ENCODE measurements at regions not wholly inside any gene's neighbourhood (a gene's known extent, or its start where the extent isn't known, plus 50 kb on each side); places are given as distances from the start of the nearest gene placed in this dataset.

DNA sequence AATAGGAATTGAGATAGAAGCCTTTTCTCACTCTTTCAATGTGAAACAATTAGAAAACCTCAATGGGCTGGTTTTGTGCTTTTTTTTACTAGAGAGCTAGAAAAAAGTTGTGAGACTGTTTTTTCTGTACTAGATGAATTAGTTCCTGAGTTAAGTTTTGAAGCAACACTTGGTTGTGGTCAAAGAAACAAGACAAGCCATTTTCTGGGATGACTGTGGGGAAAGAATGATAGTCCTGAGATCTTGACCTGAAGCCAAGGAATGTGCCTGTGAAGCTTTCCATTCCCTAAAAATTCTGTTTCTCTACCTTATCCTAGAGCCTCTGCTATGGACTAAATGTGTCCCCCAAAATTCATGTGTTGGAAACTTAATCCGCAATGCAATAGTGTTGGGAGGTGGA is 157.8 kb upstream of the TLL1 start:
- TF ChIP-seq ZFX (IDR thresholded peaks at IDR 0.05; ENCODE audit: borderline replicate concordance): no peak
- TF ChIP-seq, protein P1, sequence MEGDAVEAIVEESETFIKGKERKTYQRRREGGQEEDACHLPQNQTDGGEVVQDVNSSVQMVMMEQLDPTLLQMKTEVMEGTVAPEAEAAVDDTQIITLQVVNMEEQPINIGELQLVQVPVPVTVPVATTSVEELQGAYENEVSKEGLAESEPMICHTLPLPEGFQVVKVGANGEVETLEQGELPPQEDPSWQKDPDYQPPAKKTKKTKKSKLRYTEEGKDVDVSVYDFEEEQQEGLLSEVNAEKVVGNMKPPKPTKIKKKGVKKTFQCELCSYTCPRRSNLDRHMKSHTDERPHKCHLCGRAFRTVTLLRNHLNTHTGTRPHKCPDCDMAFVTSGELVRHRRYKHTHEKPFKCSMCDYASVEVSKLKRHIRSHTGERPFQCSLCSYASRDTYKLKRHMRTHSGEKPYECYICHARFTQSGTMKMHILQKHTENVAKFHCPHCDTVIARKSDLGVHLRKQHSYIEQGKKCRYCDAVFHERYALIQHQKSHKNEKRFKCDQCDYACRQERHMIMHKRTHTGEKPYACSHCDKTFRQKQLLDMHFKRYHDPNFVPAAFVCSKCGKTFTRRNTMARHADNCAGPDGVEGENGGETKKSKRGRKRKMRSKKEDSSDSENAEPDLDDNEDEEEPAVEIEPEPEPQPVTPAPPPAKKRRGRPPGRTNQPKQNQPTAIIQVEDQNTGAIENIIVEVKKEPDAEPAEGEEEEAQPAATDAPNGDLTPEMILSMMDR (IDR thresholded peaks at IDR 0.05): no peak
- H3K27ac ChIP-seq: no peak overlapping the region

DNA sequence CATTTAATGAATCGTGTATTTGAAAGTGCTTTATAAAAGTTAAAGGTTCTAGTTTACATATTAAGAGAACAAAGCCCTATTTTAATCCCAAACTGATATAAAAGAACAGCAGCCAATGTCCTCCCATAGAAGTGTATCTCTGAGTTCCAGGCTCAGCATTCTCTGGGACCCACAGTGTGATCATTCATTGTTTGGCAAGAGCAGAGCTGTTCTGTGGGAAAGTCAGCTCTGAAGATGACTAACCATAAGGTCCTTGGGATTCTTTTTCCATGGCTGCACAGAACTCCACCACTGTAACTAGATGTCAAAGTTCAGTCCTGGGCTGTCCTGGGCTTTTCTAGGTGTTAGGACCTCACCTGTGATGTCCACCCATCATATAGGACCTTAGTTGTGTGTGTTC is 157.0 kb upstream of the TLL1 start:
- TF ChIP-seq, protein P1 (IDR thresholded peaks at IDR 0.05): no peak
- TF ChIP-seq ZFX (IDR thresholded peaks at IDR 0.05; ENCODE audit: borderline replicate concordance): no peak
- no peak overlapping the region for H3K27ac ChIP-seq

DNA sequence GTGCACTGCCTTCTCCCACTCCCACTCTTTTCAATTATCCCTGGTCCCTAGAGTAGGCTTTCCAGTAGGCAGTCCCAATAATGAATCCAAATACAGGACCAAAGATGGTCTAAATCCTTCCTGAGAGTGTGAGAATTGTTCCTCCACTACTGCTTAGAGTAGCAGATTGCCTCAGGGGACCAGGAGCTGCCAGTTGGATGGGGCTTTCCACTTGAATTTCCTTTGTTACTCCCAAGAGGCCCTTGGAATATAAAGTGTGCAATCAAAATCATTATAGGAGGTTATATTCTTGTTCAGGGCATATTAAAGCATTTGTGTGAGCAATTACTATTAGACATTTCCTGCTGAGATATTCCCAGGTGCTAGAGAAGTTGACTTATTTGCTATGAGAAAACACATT is 156.6 kb upstream of the TLL1 start:
- no peak for TF ChIP-seq ZFX (IDR thresholded peaks at IDR 0.05; ENCODE audit: borderline replicate concordance)
- TF ChIP-seq, protein P1 (IDR thresholded peaks at IDR 0.05): no peak
- no peak overlapping the region for H3K27ac ChIP-seq

DNA sequence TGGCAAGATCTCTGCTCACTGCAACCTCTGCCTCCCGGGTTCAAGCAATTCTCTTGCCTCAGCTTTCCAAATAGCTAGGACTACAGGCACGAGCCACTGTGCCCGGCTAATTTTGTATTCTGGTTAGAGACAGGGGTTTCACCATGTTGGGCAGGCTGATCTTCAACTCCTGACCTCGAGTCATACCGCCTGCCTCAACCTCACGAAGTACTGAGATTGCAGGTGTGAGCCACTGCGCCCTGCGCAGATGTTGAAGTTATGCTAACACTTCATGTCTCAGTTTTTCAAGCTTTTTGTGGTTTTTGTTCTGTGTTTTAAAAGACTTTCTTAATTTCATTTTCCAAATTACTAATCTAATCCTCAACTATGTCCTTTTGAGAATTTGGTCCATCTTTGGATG is 154.4 kb upstream of the TLL1 start:
- H3K27ac ChIP-seq: no peak overlapping the region
- TF ChIP-seq ZFX (IDR thresholded peaks at IDR 0.05; ENCODE audit: borderline replicate concordance): no peak
- TF ChIP-seq, protein P1 (IDR thresholded peaks at IDR 0.05): no peak

DNA sequence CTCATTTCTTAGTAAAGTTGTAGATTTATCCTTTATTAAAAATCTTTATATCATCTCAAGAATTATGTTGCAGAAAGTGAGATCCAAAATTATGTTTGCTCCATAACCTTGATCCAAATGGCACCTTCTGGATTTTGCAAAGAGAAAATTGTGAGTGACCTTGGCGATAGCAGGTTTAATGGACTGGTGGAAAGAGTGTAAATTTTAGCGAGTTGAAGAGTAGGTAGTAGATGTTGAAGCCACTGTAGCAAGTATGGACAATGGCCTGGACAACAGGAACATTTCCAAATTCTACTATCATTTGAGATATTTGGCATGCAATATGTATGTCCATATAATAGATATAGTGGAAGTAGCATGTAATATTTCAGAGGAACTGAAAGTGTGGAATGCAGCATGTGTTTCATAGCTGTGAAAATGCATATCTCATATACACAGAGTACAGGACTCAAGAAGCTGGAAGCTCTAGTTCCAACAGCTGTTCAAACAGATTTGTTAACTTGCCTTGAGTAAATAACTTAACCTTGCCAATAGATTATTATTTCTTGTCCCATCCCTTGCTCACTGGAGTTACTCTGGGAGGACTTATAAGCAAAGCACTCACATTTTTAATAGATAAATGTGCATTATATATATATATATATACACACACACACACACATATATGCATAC is 152.5 kb upstream of the TLL1 start:
- H3K27ac ChIP-seq: no peak overlapping the region
- TF ChIP-seq, protein P1 (IDR thresholded peaks at IDR 0.05): no peak
- TF ChIP-seq ZFX (IDR thresholded peaks at IDR 0.05; ENCODE audit: borderline replicate concordance): no peak

DNA sequence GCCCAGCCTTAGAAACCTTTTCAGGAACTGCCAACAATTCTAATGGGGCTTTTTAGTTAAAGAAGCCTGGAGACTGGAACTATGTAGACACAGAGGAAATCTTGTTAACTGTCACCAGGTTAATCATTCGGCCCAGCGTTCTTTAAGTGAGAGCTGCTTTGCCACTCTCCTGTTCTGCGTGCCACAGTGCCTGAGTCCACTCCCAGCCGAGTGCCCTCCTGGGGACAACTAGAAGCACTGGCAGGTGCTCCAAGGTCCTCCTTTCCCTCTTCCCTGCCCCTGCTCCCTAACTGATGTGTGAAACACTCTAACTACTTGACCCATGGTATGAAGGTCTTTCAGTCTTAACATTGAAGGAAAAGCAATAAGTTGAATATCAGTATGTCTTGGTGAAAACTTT is 151.2 kb upstream of the TLL1 start:
- TF ChIP-seq, protein P1 (IDR thresholded peaks at IDR 0.05): no peak
- no peak for TF ChIP-seq ZFX (IDR thresholded peaks at IDR 0.05; ENCODE audit: borderline replicate concordance)
- H3K27ac ChIP-seq: no peak overlapping the region

DNA sequence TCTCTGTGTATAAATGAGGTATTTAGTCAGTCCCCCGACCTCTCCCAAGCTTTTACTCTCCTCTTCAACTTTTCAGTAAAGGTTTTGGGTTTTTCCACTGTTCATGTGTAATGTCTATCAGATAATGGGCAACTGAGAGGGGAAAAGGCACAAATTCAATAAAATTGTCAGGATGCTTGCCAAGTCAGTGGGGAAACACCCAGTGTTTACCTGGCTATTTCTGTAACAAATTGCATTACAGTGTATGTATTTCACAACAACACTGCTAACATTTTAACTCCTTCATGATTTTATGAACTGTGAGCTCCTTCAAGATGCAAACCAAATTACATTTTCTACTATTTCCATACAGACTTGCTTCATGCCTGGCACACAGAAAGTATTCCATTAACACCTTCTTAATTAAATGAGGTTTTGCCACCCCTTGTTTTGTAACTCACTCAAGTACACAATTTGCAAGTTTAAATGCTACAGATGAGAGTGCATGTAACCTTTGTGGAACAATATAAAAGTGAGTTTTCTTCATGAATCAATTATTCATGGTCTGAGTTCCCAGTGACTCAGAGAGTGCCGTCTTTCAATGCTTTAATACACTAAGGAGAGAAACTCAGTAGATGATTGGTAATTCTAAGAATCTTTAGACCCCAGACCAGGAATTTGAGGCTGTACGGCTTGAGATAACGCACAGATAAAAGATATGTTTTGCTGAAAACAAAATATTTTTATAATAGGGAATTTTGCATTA is 149.8 kb upstream of the TLL1 start:
- TF ChIP-seq, protein P1 (IDR thresholded peaks at IDR 0.05): no peak
- no peak for TF ChIP-seq ZFX (IDR thresholded peaks at IDR 0.05; ENCODE audit: borderline replicate concordance)
- H3K27ac ChIP-seq: no peak overlapping the region
